Urinary bladder (tissue), 4 donors: ENCODE measurements at regions not wholly inside any gene's neighbourhood (a gene's known extent, or its start where the extent isn't known, plus 50 kb on each side); places are given as distances from the start of the nearest gene placed in this dataset. TPM values are rescaled to one million over a fixed set of nuclear protein-coding genes. Genes with fewer than 3 reads are reported as not detected.

Experiments
- DNase-seq: peaks from one replicate; pipeline ENCODE4 v3.0.0-alpha.2; 2015; ENCODE audit errors: extremely low spot score
- H3K27ac ChIP-seq: one replicate; pipeline ENCODE4 v1.5.1; 2013; ENCODE audit warnings: low read depth, mild to moderate bottlenecking, moderate library complexity
- H3K36me3 ChIP-seq: one replicate; pipeline ENCODE4 v1.6.1; 2013; ENCODE audit warnings: mild to moderate bottlenecking, moderate library complexity; ENCODE audit not compliant: insufficient read depth
- H3K4me1 ChIP-seq: one replicate; pipeline ENCODE4 v1.6.1; 2013; ENCODE audit warnings: mild to moderate bottlenecking, moderate library complexity; ENCODE audit not compliant: insufficient read depth
- H3K4me3 ChIP-seq: one replicate; pipeline ENCODE4 v1.5.1; 2013; ENCODE audit warnings: low read depth, low read length
- WGBS: extraction: QIAGEN DNeasy Blood & Tissue Kit; methylation state at CpG from one replicate; pipeline ENCODE4 v1.1.7; 2013; 5-methylcytosine and 5-hydroxymethylcytosine counted together
- small RNA-seq: library from RNA; depleted of rRNA; stranded (forward); fragments of <200 nt; gene quantifications from one replicate; pipeline ENCODE3, GENCODE V24; 2014
- donor health status: healthy with polysubstance abuse.
- donor health status: healthy.

- Histone ChIP-seq H3K36me3 (no peaks in the 10 kb centered on the region), H3K4me3 (no peak overlapping the region), H3K27ac (no peak overlapping the region), H3K4me1 (no peaks in the 10 kb centered on the region)
- DNase-seq = no peak
Measured at GRCh38 chr2:192278701-192279100, 84.0 kb upstream of the TMEFF2 start.

GRCh38 chr2:192277494-192278109, 82.9 kb upstream of the TMEFF2 start:
- DNase-seq = no peak
- Histone ChIP-seq H3K4me3 (no peak overlapping the region), H3K27ac (no peak overlapping the region), H3K36me3 (no peaks in the 10 kb centered on the region), H3K4me1 (no peaks in the 10 kb centered on the region)
- 98% methylated on average over 3 of the region's 3 CpGs for WGBS

DNA sequence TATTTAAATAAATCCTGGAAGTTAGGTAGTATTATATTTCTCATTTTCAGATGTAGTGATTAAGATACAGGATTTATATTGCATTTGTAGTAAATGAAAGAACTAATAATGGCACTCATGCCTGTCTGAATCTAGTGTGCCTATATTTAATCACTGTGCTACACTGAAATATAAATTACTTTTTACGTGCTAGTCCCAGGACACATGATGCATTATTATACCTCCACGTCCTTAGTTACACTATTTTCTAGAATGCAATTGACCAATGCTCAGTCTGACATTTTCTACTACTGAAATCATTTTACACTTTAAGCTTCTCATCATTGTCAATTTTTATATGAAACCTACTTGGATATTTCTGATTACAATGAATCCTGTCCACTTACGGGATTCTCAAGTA, 80.9 kb upstream of the TMEFF2 start:
- WGBS = 83% methylated on average over 3 of the region's 3 CpGs
- DNase-seq = no peak
- Histone ChIP-seq H3K4me1 (no peaks in the 10 kb centered on the region), H3K36me3 (no peaks in the 10 kb centered on the region), H3K27ac (no peak overlapping the region), H3K4me3 (no peak overlapping the region)

- H3K4me3 ChIP-seq = no peak overlapping the region
- no peaks in the 10 kb centered on the region for H3K36me3 ChIP-seq
- DNase-seq = no peak
- H3K4me1 ChIP-seq = no peaks in the 10 kb centered on the region
- no peak overlapping the region for H3K27ac ChIP-seq
Measured at GRCh38 chr2:192267484-192267883, 72.8 kb upstream of the TMEFF2 start.

- DNase-seq = no peak
- Histone ChIP-seq H3K4me1 (no peaks in the 10 kb centered on the region), H3K36me3 (no peaks in the 10 kb centered on the region), H3K4me3 (no peak overlapping the region), H3K27ac (no peak overlapping the region)
- 74% methylated on average over 2 of the region's 2 CpGs for WGBS
Measured at GRCh38 chr2:192265751-192266150, 71.0 kb upstream of the TMEFF2 start.

- no peak for DNase-seq
- Histone ChIP-seq H3K36me3 (no peaks in the 10 kb centered on the region), H3K4me3 (no peak overlapping the region), H3K4me1 (no peaks in the 10 kb centered on the region), H3K27ac (no peak overlapping the region)
- 79% methylated on average over 3 of the region's 3 CpGs for WGBS
Measured at GRCh38 chr2:192254444-192254843, 59.7 kb upstream of the TMEFF2 start.

DNA sequence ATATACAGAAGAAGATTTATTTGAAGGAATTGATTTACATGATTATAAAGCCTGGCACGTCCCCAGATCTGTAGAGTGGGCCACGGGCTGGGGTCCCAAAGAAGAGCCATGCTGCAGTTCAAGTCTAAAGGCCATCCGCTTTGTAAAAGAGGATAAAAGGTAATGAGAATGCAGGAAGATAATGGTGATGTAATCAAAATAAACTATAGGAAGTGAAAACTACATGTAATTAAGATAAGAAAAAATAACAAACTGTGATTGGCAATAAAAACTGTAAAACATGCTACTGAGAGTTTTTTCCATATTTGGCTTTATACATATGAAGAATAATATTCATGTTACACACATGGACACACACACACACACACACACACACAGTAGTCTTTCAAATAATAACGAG, 59.0 kb upstream of the TMEFF2 start:
- Histone ChIP-seq H3K27ac (no peak overlapping the region), H3K4me3 (no peak overlapping the region), H3K36me3 (no peaks in the 10 kb centered on the region), H3K4me1 (no peaks in the 10 kb centered on the region)
- DNase-seq = no peak
- 69% methylated on average over 4 of the region's 4 CpGs for WGBS

GRCh38 chr2:192250961-192251360, 56.2 kb upstream of the TMEFF2 start:
- Histone ChIP-seq H3K4me3 (no peak overlapping the region), H3K36me3 (no peaks in the 10 kb centered on the region), H3K27ac (no peak overlapping the region), H3K4me1 (no peaks in the 10 kb centered on the region)
- DNase-seq = no peak

DNA sequence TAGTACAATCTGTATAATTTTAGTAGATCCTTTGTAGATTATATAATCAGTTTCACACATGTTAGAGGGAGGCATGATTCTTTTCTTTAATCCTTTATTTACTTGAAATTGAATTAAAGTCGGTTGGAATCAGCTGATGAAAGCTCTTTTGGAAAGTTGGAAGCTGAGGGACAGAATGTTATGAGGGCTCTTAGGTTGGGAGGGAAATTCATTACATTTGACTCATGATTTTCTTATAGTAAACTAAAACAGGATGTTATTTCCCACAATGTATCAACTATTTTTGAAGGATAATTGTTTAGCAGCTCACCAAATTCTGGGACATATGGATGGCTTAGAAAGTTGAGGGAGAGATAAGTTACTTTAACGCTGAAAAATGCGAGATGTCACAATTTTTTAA, 52.7 kb upstream of the TMEFF2 start:
- H3K36me3 ChIP-seq = no peaks in the 10 kb centered on the region
- 75% methylated on average over 3 of the region's 3 CpGs for WGBS
- no peak overlapping the region for H3K27ac ChIP-seq
- no peak overlapping the region for H3K4me3 ChIP-seq
- H3K4me1 ChIP-seq = no peaks in the 10 kb centered on the region
- no peak for DNase-seq

DNA sequence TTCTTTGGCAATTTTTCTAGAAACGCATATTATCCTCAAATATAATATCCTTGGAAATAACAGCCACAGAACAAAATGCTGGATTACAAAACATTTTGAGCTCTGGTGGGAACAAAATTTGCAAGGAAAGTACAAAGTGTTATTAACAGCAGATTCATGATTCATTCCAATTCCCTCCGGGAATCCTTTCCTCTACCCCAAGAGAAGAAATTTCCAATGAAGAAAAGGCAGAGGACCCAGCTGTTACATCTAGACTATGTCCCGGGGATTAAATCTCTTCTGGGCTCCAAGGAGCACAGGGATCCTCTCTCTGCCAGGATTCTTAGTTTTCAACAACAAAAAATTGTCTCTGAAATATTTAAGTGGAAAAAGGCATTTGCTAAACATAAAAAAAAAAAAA, 51.6 kb upstream of the TMEFF2 start:
- Histone ChIP-seq H3K4me3 (no peak overlapping the region), H3K27ac (no peak overlapping the region), H3K4me1 (no peaks in the 10 kb centered on the region), H3K36me3 (no peaks in the 10 kb centered on the region)
- WGBS = 82% methylated on average over 3 of the region's 3 CpGs
- DNase-seq = no peak

DNA sequence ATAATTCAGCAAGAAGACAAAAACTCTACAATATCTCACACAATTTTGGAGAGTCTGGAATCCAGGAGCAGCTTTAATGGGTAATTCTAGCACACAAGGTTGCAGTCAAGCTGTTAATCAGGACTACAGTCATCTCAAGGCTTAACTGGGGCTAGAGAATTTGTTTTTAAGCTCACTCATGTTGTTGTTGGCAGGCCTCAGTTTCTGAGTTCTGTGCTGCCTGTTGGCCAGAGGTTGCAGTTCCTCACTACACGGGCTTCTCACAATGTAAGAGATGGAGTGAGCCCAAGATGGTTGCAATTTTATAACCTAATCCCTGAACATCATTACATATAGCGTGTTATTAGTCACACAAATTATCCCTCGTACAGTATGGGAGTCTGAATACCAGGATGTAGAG, 50.6 kb upstream of the TMEFF2 start:
- DNase-seq = no peak
- Histone ChIP-seq H3K4me3 (no peak overlapping the region), H3K36me3 (no peaks in the 10 kb centered on the region), H3K4me1 (no peaks in the 10 kb centered on the region), H3K27ac (no peak overlapping the region)
- WGBS = 86% methylated on average over 3 of the region's 3 CpGs

Small RNA genes lying in the stretch of these regions (small RNA-seq; reads per million reads assigned to genes)
- gene AC068135.1 (not detected), gene AC074290.1 (not detected), gene RF00017 (not detected), gene RF00273 (not detected), gene RNU6-169P (not detected)
